NCI-H2227 (cell line): ENCODE measurements at regions not wholly inside any gene's neighbourhood (a gene's known extent, or its start where the extent isn't known, plus 50 kb on each side); places are given as distances from the start of the nearest gene placed in this dataset.

Source experiments
- DNase-seq: peaks from one replicate; lab custom pipeline; 2025; ENCODE audit not compliant: unreplicated experiment; lab: John Stamatoyannopoulos, UW

DNA sequence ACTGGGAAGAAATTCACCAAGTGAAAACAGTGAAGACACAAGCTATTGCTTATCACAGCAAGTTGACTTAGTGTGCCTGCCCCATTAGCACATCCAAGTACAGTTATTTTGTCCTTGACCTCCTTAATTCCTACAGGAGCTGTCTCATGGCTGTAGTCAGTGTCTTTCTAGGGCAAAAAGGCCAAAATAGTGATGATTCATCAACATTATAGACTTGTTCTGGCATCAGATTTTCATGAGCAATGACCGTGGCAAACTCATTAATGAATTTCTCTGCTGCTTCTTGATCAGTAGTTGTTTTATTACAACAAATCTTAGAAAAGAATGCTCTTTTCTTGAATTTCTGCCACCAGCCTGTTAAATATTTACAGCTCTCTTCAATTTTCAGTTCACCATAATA, 1169.3 kb upstream of the DDX18 start:
- DNase-seq = no peak

DNA sequence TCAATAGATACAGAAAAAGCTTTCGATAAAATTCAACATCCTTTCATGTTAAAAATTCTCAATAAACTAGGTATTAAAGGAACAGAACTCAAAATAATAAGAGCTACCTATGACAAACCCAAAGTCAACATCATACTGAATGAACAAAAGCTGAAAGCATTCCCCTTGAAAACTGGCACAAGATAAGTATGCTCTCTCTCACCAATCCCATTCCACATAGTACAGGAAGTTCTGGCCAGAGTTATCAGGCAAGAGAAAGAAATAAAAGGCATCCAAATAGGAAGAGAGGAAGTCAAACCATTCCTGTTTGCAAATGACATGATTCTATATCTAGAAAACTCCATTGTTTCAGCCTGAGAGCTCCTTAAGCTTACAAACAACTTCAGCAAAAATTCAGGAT, 1145.8 kb upstream of the DDX18 start:
- no peak for DNase-seq

DNA sequence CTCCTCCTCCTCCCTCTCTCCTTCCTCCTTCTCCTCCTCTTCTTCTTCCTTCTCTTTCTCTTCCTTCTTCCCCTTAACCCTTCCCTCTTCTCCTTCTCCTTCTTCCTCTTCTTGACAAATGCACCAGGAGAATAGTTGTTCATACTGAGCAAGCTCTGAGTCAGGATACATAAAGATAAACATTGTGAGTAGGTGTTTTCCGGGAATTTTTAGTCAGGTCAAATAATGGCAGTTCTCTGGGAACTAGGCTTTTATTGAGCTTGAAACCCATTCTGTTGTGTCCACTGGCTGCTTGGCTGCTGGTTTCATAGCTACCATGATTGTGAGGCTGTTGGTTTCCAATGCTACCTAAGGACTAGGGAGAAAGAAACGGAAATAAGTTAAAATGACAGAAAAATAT, 1144.7 kb upstream of the DDX18 start:
- DNase-seq = no peak

DNA sequence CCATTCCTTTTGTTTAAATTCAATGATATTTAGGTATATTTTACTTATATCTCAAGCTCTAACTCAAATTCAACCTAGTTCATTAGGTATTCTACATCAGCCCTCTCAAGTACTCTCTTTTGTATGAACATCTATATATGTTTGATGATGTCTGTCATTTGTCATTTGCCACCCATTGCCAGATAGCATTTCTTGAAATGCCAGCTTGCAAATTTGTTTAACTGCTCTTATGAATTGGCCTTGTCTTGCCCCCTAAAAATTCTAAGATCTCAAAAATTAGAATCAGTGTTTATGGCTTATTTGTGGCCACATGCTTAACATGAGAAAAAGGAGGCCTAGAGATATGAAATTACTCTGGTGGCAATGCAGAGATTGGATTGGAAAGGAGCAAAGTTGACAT, 1140.3 kb upstream of the DDX18 start:
- no peak for DNase-seq

DNA sequence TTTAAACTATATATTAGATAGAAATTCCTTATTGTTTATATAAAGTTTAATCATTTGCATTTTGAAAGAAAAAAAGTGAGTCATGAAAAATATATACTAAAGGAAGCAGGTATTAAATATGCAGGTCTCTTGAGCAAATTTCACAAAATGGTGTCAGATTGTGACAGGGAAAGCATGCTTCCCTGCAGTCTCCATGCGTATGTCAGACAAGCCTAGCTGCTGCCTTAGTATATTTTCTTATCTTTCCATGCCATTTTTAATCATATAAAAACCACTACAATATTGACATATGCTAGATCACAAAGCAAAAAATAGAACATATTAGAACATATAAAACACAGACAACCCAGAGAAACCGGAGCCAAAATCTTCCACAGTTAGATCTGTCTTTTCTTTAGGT, 1137.7 kb upstream of the DDX18 start:
- no peak for DNase-seq

DNA sequence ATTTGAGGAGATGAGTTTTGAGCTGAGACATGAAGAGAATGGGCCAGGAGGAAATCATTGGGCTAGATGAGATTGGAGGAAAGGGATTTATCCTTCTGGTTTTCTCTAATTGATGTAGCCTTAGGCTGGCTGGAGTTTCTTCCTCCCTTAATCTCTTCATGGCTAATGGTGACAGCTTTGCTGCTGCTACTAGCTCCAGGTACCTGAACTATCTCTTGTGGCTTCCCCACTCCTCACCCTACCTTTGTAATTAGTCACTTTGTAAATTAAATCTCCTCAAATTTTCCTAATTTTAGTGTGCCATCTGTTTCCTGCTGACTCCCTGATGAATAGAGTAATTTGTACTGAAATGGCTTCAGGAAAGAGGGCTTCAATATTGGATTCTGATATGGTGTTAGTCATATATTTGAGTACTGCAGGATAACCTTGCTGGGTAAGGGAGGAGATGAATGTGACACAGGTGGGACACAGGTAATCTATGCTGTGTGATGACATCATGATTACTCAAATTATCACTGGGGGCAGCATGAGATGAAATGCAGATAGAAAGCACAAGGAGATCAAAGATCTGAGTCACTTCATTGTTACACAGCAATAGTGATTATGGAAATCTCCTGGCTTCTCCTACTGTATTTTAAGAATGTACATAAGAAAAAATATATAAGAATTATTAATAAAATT, 1134.1 kb upstream of the DDX18 start:
- DNase-seq = no peak

DNA sequence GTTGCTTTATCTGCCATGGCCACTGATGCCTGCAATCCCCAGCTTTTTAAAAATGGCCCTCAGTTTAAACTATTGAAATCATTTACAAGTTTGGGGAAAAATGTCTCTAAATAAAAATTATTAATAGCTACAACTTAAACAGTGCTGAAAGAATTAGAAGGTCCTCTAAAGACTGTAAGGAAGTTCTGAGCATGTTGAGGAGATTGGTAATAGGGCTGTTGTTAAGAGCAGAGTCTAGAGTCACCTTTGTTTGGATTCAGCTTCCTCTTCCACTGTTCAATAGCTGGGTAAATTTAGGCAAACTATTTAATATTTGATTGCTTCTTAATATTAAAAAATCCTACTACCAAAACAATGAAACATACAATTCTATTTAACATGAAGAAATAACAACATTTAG, 1127.1 kb upstream of the DDX18 start:
- no peak for DNase-seq

DNA sequence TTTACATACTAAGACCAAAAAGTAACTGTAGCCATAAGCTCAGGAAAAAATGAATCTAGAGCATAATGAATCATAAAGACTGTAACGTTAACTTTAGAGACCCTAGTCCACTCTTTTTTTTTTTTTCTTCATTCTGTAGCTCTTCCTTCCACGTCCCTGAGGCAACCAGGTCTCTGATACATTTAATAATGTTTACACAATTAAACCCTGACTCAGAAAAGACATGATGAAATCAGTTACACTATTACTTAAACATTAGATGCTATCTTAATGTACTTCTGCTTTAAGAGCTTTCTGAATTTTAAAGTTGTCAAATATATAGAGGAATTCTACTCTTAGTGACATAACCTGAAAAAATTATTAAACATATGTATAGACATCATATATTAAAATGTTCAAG, 1121.5 kb upstream of the DDX18 start:
- DNase-seq = no peak

DNA sequence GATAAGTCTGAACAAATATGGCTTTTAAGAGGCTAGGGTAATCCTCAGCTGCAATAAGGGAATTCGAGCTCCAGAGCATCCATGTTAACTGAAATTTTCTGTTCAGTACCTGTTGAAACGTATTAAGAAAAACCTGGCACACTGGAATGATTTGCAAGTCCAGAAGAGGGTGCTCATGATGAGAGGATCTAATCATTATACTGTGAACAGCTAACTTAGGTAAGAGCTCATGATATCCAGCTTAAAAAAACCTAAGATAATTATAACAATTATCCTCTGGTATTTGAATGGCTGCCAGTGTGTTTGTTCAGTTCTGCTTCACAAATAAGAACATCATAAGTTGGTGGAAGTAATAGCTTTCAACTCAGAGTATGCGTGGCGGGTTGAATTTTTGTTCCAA, 1118.3 kb upstream of the DDX18 start:
- DNase-seq = no peak

DNA sequence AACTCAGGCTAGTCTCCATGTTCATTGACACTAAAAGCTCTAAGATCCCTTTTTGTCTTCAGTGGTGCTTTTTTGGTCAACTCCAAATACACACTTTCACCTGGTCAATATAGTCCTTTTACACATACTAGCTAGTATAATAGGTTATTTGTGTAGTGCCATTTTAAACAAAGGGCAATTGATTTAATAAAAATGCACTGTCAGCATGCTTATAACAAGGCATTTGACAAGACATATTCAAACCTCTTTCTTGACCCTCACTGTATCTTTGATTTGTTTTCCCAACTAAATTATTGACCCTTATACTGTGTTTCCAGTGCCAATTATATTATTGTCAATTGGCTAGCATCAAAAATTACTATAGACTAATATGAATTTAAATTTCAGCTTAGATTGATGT, 1117.6 kb upstream of the DDX18 start:
- no peak for DNase-seq

DNA sequence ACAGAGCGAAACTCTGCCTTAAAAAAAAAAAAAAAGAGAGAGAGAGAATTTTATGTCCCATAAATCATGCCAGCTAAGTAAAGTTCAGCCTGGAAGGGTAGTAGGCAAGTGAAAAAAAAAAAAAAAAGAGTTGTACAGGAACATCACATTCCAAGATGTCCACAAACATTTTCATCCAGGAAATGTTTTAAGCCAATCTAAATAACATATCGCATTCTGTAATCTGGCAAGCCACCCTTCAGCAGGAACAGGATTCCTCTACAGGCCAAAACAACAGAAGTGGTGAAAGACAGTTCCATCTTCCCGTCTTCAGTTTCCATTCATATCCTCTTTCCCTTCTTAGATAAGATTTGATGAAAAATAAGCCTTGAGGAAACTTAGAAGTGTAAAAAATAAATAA, 1108.1 kb upstream of the DDX18 start:
- no peak for DNase-seq

DNA sequence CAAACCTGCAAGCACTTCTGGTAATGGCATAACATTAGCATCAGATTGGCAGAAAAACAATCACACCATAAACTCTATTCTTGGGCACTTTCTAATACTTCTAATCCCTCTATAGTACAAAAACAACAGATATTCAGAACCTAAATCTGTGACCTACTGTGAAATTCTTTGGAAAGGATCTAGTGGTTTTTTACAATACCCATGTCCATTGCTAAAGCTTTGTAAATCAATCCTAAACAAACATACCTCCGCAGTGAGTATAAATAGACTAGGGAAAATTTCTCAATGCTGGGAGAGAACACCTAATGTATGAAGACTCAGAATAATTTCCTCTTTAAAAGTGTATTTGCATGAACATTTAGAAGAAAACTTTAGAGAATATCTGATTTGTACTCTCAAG, 1098.5 kb upstream of the DDX18 start:
- DNase-seq = no peak

DNA sequence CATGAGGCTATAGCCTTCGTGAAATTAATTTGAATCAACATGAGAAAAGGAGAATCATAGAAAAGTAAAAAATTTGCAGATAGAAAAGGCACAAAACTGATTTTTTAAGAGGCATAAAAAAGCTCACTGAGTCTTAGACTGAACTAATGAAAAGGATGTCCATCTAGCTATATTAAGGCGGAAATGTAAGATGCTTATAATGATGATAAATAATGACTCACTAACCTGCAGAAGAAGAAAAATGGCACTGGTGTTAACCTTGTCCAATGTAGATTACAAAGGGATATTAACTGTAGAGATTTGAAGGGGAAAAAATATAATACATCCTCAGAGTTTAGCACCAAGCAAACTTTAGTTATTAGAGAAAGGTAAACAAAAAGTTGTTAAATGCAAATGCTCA, 1098.0 kb upstream of the DDX18 start:
- no peak for DNase-seq

DNA sequence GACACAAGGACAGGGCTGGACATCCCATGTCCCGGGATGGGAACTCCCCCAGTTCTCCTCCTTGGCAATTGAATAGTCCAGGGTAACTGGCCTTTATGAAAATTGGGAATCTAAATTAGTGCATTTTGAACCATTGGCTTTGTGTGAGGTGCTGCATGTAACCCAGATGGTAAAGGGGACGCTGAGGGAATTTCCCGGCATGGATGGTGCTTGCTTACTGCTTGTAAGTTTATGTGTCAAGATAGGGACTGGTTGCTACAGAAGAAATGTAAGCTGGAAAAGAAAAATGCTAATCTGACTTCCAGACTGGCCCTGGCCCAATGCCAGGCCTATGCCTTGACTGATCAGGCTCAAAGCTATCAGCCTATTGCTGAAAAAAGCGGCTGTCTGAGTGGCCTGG, 1096.7 kb upstream of the DDX18 start:
- no peak for DNase-seq

DNA sequence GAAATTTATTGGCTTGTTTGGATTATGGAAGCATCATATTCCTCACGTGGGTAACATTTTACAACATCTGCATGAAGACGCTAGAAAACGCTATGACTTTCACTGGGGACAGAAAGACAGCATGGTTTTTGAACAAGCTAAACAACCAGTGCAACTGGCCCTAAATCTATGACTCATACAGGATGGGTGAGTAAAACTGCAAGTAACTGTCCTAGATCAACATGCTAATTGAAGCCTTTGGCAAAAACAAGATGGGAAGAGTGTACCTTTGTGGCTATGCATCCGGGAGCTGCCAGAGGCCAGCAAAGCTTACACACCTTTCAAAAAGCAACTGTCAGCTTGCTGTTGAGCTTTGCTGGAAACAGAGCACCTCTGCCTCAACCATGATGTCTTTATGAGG, 1096.0 kb upstream of the DDX18 start:
- DNase-seq = no peak

DNA sequence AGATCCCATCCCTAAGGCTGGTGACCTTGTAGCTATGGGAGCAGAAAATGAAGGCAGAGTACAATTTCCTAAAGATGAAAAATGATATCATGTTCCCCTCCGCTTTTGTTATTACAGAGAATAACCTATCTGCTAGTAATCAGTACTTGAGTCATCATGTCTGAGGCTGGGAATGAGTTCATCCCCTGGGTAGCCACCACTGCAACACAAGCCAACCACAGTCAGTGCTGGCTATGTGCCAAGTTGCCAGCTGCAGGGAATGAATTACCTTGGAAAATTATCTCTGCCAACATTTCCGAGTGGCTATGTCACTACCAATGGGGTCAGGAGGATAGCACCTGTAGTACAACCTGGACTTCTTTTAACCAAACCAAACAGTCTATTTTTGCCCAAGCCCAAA, 1094.7 kb upstream of the DDX18 start:
- no peak for DNase-seq

DNA sequence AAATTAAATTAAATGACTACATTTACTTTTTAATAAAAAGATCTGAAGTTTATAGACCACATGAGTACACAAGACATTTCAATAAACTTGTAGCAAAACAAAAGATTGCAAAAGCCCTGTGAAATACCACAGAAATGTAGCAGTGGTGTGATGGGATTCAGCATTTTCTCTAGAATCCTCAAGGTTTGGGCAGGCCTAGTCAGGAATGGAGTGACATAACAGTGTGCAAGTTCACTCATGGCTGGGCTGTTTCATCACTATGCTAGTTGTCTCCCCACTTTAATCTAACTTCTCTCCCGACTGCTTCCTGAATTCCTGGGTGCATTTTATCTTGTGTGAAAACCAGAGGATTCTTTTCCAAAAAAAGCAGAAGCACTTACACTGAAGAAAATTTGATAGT, 1089.9 kb upstream of the DDX18 start:
- DNase-seq = no peak

DNA sequence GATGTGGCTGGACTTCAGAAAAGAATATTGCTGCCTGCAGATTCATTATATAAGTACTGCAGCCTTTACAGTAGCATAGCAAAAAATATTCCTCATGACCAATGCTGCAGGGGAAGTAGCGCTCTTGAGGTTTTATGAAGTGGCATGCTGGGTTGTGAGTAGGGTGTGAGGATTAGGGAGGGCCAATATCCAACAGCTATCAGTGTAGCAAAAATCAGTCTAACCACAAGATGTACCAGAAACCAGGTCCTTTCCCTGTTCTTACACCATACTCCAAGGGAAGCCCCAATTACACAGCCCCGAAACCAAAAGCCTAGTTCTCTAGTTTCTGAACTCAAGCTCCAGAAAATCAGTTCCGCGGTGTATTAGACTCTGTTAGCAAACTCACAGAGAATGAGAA, 1082.2 kb upstream of the DDX18 start:
- no peak for DNase-seq

DNA sequence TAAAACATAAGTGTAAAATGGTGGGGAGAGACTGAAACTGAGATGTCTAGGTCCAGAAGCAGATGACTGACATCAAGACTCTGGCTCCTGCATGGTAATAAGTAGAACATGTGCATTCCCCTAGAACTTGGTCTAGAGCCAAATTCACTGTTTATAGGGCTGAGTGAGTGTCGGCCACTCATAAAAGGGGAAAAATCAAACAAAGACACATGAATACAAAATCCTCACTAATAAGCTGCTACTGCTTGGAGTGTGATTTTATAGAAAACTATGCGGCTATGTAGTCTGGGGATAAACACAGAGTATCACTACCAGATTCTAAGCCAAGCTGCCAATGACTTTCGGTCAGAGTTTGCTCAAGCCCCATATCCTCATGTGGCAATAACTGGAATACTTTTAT, 1080.8 kb upstream of the DDX18 start:
- no peak for DNase-seq

DNA sequence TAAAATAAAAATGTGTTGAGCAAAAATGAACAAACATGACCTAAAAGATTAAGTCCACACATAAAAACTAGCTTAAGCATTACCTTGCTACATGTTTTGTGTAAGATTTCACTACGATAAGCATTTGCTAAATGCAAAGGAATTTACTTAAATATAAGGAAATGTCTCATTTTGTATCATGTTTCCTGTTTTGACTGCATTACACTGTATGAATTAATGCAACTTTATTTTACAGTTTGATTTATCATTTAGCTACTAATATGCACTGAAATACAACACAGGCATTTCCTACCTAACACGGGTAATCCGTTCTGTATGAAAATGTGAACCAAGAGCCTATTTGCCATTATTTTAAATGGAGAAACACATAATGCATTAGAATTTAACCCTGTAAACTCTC, 1076.5 kb upstream of the DDX18 start:
- no peak for DNase-seq

DNA sequence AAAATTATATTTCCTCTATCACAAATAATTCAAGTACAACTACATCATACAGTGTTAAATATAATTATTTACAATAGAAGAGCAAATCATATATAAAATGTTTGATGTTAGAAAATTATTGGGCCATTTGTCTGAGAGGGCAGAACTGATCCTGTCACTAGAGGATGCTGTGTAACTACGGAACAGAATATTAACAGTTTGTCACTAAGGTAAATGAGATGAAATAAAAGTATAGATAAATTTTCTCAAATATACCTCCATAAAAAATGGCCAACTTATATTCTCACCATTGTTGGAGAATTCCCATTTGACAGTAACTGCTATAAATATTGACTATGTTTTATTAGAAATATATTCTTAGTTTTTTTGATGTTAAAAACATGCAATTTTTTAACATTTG, 1067.4 kb upstream of the DDX18 start:
- DNase-seq = no peak

DNA sequence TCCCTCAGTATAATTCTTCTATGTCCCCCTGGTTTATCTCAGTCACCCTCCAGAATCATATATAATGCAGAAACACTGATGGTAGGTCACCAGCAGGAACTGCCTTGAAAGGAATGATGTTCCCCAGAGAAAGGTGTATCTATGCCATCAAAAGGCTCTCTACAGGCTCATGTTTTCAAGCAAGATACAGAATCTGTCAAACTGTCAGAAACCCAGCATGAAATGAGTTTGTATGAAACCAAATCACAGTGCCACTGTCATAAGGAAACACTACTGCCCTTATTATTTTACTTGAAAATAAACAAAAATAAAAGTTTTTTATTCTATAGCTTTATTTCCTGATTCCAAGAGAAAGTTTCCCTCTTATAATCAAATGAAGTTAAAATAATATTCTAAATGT, 1064.5 kb upstream of the DDX18 start:
- no peak for DNase-seq

DNA sequence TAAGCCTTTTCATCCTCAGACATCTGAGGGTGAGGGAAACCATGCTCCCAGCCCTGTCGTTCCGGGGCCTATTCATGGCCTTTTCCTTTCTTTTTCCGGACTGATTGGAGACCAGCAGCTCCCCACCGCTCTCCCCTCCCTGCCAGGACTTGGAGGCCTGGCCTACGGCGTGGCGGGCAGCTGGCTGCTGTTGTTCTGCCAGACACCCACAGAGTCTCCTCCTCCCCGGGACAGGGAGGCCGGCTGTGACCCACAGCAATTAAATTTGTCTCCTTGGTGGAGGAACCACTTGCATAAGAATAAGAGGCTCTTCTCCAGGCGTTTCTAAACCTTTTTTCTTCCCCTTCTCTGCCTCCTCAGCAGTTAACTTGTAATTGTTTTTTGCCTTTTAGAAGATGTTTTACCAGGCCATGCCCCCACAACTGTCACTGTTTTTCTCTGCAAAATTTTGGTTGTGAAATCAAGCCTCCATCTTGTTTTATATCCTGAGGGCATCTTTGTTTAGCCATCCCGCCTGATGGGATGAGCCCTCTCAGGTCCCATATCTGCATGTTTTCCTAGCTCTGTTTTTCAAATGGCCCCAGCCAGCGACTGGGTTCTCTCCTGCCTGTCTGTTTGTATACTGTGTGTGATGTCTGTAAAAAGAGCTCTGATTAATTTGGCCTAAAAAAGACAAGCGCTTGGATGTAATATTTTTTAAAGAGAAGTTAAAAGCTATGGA, 1060.0 kb upstream of the DDX18 start:
- no peak for DNase-seq
